NCI-H2196 (cell line): ENCODE measurements at regions not wholly inside any gene's neighbourhood (a gene's known extent, or its start where the extent isn't known, plus 50 kb on each side); places are given as distances from the start of the nearest gene placed in this dataset.

ENCODE experiments used
- DNase-seq: peaks from one replicate; lab custom pipeline; 2025; ENCODE audit not compliant: unreplicated experiment; lab: John Stamatoyannopoulos, UW

DNA sequence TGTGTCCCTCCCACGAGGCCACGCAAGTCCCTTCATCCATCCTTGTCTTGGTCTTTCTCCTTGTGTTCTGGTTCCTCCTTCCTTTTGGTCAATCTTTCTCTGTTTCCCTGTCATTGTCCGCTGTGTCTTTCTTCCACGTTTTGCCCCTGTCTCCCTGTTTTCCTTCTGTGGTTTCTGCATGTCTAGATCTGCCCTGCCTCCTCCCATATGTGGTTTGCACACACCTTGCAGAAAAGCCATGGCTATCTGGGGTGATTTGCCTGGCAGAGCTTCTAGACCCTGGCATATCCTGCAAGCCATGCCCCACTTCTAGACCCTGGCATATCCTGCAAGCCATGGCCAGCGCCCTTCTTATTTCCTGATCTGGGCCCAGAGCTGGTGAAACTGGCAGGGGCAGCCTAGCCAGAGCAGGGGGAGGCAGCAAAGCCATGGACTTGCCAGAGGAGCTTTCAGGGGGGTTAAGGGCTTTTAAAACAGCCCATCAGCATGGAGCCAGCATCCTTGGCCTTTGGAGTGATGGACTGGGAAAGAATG lies 131.6 kb upstream of the NECTIN1 start:
- no peak for DNase-seq

DNA sequence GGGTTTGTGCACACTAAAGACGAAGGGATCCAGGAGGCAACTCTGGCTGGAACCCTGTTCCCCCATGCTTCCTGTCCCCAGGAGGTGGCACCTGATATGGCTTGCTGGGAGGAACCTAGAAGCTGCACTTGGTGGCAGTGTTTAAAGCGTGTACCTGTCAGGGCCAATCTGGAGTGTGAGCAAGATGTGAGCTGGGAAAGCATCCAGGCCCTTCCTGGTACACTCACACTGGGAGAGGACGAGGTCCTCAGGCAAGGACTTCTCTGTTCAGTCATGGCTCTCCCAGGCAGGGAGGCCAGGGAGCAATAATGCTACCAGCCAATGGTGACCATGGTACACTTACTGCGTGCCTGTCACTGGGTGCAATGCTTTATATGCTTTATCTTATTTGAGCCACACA lies 130.7 kb upstream of the NECTIN1 start:
- no peak for DNase-seq

DNA sequence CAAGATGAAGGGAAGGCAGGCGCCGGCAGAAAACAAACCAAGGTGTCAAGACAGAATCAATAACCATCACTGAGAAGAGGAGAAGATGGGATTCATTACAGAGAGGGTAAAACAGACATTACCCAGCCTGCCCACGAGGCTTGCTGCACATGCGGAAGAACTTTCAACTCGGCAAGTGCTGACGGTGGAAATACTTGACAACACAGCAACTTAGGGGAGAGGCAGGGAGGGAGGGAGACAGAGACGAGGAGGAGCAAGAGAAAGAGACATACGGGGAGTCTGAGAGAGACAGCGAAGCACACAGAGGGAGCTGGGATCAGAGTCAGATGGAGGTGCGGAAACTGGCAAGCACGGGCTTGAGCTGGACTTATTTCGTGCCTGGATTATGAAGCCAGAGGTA lies 129.3 kb upstream of the NECTIN1 start:
- no peak for DNase-seq

DNA sequence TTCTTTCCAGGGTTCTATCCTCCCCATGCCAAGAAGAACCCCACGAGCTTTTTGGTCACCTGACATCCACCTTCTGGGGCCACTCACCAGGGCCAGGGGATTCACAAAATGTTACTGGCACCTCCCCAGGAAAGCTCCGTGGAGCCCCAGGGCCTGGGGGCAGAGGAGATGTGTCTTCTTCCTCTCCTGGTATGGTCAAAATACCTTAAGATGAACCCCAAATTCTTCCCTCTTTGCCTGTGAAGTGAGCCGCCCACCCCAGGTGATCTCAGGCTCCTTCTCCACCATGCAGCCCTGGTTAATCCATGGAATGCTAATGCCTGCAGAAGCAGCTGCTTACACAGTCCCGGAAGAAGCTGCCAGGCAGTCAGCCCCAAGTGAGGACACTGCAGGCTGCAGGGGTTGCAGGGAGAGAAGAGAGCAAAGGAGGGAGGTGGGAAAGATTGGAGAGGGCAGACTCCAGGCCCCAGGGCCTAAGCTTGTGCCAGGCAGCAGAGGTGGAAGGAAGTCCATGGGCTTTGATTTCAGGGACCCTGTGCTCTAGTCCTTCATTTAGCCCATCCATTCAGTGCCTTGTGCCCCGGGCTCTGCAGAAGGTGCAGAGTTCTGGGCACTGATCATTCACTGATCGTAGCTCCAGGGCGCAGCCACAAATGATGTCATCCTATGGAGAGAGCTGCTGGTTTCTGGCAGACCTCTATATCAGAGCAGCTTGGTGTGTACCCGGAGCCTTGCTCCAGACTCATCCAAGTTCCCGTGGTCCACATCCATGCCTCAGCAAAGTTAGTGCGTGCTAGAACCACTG lies 127.9 kb upstream of the NECTIN1 start:
- DNase-seq: no peak

DNA sequence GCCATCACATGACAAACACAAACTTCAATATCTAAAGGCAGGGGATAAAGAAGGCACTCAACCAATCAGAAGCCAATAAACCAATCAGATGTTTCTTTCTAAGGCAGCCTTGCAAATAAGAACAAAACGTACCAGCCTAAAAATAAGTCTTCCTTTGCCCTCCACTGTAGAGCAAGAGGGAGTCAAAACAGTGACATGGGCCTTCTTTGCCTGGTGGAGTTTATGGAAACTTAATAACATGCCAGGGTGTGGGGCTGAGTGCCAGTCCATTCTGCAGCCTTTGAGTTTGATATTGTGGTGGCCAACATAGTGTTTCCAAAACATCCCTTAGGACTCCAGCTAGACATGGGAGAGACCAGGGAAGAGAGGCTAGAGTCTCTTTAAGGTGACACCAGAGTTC lies 126.1 kb upstream of the NECTIN1 start:
- no peak for DNase-seq

DNA sequence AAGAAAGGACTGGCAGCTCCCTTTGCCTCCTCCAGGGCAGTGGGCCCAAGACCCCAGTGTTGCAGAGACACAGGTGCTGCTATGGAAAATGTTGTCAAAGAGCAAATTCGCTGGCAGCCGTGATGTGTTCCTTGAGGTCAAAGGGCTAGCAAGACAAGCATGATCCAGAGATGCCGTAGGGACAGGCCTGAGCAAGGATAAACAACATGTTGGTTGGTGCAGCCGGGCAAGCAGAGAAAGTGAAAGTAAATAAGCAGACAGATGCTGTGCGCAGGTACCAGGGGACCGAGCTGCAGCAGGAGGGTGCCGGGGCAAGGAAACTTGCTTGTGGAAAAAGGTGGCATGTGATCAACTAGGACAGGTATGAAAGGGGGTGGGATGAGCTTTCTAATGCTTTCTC lies 125.5 kb upstream of the NECTIN1 start:
- no peak for DNase-seq

DNA sequence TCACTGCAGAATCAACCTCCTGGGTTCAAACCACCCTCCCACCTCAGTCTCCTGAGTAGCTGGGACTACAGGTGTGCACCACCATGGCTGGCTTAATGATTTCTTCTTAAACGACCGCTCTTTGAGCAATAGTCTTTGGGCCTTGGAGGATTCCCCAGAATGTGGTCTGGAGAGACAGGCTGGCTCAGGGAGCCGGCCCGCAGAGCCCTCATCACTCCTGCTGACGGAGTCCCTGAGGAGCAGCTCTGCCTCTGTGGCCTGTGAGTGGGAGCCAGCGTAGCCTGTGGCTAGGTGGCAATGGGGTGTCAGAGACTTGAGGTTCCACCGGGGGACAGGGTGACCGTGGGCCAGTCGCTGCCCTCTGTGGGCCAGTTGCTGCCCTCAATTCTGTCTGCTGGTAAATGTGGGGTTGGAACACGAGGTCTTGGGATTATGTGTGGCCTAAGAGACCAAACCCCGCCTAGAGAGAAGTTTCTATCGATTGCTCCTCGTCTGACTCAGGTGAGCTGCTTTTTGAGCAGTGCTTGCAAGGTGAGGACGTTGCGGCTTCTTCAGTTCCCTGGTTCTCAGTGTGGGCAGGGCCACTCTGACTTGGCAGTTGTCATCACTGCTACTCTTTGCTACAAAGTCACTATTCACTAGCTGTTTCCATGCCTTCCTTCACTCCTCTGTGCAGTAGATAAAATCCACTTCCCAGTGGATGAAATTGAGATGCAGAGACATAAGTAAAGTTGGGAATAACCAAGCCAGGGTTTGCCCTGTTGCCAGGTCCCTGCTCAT lies 124.8 kb upstream of the NECTIN1 start:
- no peak for DNase-seq

DNA sequence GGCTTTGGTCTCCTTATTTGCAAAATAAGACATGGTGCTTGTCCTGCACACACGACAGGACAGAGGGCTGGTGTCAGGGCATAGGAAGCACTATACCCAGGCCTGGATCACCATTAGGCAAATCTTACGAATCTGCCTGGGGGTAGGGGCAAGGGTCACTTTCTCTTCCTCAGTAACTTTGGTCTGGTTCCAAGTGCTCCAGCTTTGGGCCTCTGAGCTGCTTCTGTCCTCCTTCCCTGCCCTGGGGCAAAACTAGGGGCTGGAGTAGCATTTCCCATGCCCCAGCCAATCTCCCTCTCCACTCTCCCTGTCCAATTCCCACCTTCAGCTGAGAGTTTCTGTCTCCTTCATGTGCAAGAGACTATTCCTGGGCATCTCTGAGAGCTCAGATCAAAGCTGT lies 123.7 kb upstream of the NECTIN1 start:
- DNase-seq: no peak

DNA sequence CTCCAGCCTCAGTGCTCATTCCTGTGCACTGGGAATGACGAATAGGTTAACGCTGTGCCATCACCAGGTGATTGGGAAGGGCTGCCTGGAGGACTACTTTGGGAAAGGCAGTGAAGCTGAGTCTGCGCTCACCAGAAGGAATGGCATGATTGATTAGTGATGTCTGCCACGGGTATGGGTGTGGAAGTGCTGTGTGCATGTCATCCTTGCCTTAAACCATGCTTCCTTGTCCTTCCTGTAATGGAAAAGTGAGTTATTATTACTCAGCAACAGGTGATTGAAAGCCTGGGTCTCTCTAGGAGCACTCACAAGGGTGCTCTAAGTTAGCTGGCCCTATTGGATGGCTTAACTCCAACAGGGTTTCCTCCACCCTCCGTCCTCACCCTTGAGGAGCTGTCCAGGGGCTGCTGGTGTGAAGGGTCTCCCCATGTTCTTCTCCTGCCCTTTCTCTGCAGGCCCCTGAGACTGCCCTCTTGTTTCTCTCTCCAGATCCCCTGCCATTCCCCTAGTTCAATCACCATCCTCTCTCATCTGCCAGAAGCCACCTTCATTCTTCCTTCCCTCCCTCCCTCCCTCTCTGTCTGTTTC lies 121.9 kb upstream of the NECTIN1 start:
- DNase-seq: no peak

DNA sequence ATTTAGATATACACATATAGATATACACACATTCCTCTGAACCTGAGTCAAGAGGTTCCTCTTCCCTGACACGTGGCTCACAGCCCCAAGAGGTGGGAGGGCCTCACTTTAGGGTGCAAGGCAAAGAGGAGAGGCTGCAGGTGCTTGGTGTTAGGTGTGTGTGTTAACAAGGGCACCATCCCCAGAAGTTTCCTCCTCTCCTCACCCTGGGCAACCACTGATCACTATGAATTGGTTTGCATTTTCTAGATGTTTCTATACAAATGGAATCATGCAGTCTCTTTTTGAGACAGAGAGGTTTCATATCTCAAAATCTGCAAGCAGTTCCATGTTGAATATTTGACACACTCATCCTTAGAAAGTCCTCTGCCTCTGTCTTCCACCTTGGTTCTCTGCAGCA lies 120.9 kb upstream of the NECTIN1 start:
- DNase-seq: no peak

DNA sequence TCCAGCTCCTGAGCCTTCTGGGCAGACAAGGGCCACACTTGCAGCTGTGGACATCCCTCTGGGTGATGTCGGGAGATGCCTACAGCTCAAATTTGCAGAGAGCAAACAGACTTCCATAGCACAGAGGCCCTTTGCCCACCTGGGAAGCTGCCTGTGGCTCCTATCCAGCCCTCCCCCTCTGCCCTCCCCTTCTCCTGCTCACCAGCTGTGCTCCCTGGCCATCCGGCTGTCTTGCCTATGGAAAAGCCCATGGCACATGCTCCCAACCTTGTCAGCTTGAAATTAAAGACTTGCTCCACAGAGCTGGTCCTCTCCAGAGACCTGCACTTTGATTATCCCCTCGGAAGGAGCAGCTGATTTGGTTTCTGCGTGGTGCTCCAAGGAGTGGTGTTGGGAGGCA lies 118.9 kb upstream of the NECTIN1 start:
- DNase-seq: no peak

DNA sequence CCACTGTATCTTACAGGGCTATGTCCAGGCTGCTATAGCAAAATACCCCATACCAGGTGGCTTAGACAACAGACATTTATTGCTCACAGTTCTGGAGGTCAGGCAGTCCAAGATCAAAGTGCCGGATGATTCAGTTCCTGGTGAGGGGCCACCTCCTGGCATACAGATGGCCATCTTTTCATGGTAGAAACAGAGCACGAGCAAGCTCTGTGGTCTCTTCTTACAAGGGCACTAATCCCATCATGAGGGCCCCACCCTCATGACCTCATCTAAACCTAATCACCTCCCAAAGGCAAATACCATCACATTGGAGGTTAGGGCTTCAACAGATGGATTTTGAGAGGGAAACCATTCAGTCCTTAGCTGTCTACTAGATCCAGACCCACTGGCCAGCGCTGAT lies 117.4 kb upstream of the NECTIN1 start:
- no peak for DNase-seq

DNA sequence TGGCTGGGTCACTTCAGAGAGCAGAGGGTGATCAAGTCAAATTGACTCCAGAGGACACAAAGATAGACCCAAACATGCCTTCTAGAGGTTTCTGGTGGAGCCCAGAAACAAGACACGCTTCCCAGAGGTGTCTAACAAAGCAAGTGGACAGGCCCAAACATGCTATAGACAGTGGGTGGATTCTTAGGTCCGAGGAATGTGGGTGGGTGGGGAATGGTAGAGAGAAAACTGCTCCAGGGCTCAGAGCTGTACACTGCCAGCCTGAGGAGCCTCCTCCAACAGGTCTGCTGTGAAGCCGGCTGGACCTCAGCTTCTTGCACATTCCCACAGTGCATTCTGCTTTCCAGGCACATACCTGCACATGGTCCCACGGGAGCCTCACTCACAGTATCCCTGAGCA lies 116.8 kb upstream of the NECTIN1 start:
- DNase-seq: no peak

DNA sequence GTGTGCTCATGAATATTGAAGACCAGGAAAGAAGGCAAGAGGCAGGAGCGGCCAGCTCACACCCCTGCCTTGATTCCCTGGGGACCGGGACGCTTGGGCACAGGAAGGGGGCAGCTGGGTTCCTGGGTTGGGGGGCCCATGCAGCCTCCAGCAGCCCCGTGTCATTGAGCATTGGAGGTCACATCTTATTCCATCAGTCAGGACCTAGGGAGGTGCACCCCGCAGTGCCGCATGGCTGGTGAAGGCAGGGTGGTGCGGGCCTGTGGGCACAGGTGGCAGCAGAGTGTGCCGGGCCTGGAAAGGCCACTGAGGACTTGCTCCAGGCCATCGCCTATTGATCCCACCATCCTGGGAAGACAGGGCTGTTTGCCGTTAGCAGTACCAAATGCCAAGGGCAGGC lies 116.3 kb upstream of the NECTIN1 start:
- no peak for DNase-seq

DNA sequence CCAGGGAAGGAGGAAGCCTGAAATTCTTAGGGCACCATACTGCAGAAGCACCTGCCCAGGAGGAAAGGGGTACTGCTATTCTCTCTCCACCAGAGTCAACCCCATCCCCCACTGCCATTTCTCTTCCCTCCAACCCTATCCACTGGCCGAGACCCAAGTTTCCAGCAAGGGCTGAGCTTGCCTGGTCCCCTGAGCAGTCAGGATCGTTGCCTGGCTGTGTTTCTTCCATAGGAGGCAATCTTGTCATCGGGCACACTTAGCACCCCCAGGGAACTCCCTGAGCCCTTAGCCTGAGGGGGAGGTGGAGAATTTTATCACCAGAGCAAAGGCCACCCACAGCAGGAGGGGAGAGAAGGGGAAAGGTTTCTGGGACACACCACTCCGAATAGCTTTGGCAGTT lies 115.8 kb upstream of the NECTIN1 start:
- DNase-seq: no peak

DNA sequence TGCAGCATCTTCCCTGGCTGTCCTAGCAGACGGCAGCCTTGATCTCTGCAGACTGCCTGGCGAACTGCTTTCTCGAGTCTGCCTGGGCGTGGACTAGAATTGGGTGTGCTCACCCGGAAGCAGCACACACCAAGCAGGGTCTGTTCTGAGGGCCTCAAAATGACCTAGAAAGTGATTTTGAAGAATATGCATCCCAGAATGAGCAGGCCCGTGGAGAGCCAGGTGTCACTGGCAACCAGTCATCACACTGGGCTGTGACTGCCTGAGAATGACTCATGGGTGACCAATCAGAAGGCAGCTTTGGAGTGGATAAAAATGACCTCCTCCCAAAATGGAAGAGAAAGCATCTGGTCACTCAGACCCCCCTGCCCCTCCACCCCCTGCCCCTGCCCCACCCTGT lies 114.9 kb upstream of the NECTIN1 start:
- DNase-seq: no peak

DNA sequence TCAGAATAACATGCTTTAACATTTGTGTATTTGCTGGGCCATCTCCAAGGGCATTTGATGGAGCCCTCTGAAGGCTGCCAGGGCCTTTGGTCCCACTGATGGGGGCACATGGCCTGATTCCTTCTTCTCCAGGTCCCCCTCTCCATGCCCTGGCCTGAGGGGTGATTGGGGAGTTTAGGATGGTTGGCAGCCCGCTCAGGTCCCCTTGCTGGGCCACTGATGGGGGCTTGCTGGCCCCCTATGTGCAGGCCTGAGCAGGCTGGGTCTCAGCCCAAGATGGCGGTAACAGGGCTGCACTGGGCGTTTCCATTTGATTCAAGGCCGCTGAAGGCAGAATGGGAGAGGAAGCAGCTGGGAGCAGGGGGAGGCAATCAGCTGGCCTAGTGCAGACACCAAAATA lies 113.7 kb upstream of the NECTIN1 start:
- DNase-seq: no peak

DNA sequence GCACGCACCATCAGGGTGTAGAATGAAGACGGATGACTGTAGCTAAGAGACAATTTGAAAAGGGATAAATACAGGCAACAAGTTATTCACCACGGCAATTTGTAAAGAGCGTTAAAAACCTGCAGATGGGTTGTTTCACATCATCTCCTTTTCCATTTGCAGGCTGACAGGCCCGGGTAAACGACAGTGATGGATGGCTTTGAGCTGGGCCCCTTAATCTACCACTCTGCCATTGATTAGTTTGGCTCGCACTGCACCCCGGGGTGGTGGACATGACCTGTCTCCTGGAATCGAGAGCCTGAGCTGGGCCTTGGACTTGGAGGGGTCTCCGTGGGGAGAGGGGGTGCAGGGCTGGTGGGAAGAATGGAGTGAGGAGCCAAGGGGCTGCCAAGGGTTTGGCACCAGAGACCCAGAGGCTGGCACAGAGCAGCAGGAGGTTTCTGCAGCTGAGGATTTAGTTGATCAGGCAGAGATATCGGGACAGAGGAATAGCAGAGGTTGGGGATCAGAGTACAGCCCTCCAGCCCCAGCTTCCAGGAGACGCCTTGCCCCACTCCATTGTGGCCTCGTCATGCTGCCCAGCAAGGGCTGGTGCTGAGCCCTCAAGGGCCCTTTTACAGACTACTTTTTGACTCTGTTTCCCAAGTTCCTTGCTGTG lies 110.6 kb upstream of the NECTIN1 start:
- no peak for DNase-seq

DNA sequence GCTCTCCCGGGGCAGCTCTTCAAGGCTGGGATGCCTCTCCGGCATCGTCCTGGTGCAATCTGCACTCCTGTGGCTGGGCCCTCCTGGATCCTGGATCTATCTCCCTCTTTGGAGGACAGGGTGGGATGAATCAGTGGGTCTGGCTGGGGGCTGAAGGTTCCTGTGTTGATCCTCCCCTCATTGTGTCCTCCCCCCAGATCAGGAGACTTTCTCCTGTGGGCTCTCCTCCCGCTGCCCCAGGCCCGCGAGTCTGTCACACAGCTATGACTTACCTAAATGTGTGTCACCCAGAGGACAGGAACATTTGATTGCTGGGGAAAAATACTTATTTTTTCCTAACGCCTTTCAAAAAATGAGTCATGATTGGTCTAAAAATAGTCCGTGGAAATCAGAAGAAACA lies 106.8 kb upstream of the NECTIN1 start:
- DNase-seq: no peak

DNA sequence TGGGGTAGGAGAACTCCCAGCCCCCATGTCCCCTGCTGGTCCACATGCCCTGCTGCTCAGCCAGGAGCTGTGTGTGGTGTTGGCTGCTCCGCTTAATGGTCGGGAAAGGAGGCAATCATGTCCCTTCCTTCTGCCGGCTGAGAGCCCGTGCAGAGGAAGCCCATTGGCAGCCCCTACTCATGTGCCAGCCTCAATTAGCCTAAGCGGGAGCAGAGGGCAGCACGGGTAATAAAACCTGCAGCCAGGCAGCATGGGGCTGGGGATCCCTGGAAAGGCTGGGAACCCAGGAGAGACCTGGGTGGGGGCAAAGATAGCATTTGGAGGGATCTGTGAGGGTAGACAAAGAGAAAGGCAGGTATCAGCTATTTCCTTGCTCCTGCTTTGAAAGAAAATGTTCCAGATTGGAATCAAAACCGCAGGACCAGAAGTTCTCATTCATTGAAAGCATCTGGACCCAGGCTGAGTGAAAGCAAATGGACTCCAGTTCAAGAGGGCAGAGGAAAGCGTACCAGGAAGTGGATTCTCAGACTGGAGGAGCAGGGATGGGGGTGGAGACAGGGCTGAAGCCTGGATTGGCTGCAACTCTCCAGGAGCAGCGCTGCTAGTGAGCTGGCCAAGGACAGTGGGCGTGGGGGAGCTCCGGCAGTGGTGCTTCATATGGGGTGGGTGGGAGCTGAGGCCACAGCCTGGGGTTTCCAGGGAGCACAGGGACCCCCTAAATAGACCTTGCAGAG lies 103.4 kb upstream of the NECTIN1 start:
- DNase-seq: peak; percentile 13

DNA sequence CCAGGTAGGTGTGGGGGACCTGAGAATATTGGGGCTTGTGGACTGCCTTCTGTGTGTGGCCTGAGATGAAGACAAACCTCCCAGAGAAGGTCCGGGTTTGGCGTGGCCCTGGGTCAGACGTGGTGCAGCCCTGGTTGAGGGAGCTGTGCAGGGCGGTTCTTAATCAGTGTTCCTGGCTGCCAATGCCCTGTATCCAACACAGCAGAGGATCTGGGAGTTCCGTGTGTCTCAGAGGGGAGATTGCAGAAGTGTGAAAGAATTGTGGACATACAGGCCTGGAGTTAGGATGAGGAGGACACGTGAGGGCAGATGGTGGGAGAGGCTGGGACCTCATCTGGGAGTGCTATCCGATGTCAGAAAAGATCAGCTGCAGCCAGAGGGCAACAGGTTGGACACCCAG lies 102.0 kb upstream of the NECTIN1 start:
- no peak for DNase-seq
